ENCODE measurements at regions not wholly inside any gene's neighbourhood (a gene's known extent, or its start where the extent isn't known, plus 50 kb on each side); places are given as distances from the start of the nearest gene placed in this dataset.
"Not testable (repeated sequence)": the region's sequence is repeated elsewhere in the genome, so short reads cannot be mapped to it uniquely, and the experiment has no call there.

- DNase-seq (no peak), ATAC-seq (no peak)
- intact Hi-C loops (cut with DNase I), result no loop called here
Observed at GRCh38 chr9:118637681-118638080, 731.6 kb downstream of the BRINP1 start.

GRCh38 chr9:118640836-118641560 lies 728.2 kb downstream of the BRINP1 start:
- DNase-seq (no peak), ATAC-seq (peak; percentile 67 to 95)
- intact Hi-C loops (cut with DNase I), result no loop called here

GRCh38 chr9:118643118-118643517 lies 726.1 kb downstream of the BRINP1 start:
- no peak for DNase-seq
- no peak for ATAC-seq
- intact Hi-C loops (cut with DNase I), result no loop called here

- intact Hi-C loops (cut with DNase I), result no loop called here
- ATAC-seq (no peak), DNase-seq (no peak)
Observed at GRCh38 chr9:118644066-118644465, 725.2 kb downstream of the BRINP1 start.

DNA sequence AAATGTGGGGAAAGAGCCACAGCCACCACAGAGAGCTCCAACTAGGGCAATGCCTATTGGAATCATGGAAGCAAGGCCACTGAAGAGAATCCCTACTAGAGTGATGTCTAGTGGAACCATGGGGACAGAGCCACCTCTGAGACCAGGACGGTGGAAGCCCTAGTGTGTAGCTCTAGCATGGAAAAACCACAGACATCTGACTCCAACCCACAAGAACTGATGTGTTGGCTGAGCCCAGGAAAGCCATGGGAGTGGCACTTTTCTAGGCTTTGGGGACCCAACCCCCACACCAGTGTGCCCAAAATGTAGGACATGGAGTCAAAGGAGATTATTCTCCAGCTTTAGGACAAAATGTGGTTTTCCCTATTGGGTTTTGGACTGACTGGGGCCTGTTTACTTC lies 721.9 kb downstream of the BRINP1 start:
- no peak for DNase-seq
- ATAC-seq, result no peak
- intact Hi-C loops (cut with DNase I), result no loop called here

DNA sequence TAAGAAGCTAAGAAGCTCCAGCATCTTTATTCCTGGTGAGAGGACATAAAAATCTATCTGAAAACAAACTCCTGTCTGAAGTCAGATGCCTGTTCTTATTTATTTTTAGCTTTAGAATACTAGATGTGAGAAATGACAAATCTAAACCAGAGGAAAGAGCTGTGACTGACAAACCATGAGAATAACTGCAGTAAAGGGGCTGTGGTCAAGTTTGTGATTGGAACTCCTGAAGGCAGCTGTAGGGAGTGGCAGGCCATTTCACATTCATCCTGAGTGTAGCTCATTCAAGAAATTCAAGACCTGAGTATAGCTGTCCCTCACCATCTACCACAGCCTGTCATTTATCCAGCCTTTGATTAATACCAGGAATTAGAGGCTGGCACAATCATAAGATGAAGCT lies 718.8 kb downstream of the BRINP1 start:
- DNase-seq (no peak), ATAC-seq (no peak)
- intact Hi-C loops (cut with DNase I), result no loop called here

- intact Hi-C loops (cut with DNase I), result no loop called here
- ATAC-seq, result no peak
- no peak for DNase-seq
Observed at GRCh38 chr9:118651511-118651910, 717.7 kb downstream of the BRINP1 start.

DNA sequence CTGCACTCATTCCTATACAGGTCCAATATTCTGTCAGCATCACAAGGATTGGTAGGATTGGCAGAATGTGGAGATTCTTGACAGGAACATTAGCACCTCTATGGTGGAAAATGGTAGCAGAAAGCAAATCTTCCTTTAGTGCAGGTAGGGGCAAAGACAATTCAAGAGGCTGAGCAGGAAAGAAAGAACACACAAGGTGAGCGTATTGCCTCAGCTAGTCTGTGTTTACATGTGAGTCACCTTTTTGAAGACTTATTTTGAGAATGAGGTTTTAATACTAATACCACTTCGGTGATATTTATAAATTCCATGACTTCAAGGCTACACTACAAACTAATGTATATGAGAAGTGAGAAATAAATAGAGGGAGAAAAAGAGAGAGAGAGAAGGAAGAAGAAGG lies 717.0 kb downstream of the BRINP1 start:
- ATAC-seq (no peak), DNase-seq (no peak)
- intact Hi-C loops (cut with DNase I), result no loop called here

- intact Hi-C loops (cut with DNase I), result no loop called here
- ATAC-seq, result no peak
Observed at GRCh38 chr9:118652912-118653311, 716.3 kb downstream of the BRINP1 start.

DNA sequence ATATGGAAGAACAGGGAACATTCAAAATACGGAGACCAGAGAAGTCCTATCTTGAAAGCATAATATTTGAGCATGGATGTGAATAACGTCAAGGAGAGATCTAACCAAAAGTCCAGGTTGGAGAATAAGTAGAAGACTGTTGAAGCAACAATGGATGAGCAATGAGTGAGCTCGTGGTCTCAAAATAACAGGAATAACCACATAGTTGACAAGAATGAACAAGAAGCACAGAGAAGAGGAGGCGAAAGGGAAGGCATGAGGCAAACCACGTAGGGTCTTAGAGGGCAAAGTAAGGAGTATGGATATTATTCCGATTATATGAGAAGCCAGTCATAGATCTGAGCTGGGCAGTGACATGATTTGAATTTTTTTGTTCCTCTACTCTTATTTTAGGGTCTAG lies 710.2 kb downstream of the BRINP1 start:
- no peak for DNase-seq
- intact Hi-C loops (cut with DNase I), result no loop called here
- no peak for ATAC-seq

More at GRCh38 chr9:118652912-118653311, 716.3 kb downstream of the BRINP1 start:
- no peak for DNase-seq

- intact Hi-C loops (cut with DNase I), result no loop called here
- DNase-seq (no peak), ATAC-seq (no peak)
Observed at GRCh38 chr9:118665226-118665919, 703.9 kb downstream of the BRINP1 start.

DNA sequence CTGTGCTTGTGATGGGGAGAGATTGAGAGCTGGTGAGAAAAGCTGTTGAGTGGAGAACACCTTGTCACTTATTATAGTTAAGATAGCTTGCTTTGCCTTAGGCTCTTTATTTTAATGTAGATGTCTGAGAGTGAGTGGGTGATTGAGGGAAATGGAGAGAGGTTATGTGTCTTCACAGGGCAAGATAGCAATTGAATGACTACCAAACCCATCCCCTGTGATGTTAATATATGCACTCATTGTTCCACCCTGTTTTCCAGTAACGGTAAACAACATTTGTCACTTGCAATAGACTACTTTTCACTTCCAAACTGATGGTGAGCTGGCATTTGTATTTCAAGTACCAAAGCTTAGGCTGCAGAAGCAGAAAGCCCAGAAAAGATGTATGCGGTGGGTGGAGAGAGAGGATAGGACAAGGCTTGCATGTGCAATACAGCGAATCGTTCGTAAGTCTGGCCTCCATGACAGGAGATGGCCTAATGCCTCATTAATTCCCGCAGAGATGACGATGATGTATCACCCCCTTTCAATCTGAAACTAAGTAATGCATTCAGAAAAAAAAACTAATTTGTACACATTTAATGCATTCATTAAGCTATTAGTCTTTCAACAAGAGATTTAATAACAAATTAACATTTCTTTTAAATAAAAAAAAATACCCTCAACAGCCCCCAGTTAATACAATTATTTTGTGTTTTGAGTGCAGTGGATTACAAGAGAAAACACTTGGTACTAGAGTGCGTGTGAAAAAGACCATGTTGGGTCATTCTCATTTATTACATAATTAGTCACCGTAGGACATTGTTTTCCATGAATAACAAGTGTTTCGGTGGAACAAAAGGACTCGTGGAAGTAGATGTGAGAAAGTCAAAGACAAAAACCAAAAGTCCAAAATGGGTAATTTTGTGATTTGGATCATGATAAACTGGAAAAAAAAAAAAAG lies 699.0 kb downstream of the BRINP1 start:
- no peak for ATAC-seq
- no peak for DNase-seq
- intact Hi-C loops (cut with DNase I), result no loop called here

- DNase-seq (no peak), ATAC-seq (no peak)
- intact Hi-C loops (cut with DNase I), result no loop called here
Observed at GRCh38 chr9:118674942-118675341, 694.3 kb downstream of the BRINP1 start.

- intact Hi-C loops (cut with DNase I); DNase-seq; ATAC-seq: not testable (repeated sequence)
Observed at GRCh38 chr9:118677936-118678653, 691.1 kb downstream of the BRINP1 start.

DNA sequence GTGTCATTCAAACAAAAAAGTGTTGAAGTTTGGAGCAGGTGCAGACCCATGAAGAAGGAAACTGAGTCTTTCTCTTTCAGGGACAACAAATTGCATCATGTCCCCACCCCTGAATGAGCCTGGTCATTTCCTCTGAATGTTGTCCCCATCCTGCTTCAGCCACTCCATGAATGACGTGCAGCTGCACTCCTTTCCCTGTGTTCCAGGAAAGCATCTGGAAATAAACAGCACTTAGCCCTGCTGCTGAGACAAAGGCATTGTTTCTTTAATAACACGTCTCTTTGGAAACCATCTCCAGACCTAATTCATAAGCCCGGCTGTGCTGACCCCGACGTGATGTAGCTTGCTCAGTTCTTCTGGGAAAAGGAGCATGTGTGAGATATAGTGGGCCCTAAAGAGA lies 682.3 kb downstream of the BRINP1 start:
- no peak for ATAC-seq
- no peak for DNase-seq
- intact Hi-C loops (cut with DNase I), result no loop called here

DNA sequence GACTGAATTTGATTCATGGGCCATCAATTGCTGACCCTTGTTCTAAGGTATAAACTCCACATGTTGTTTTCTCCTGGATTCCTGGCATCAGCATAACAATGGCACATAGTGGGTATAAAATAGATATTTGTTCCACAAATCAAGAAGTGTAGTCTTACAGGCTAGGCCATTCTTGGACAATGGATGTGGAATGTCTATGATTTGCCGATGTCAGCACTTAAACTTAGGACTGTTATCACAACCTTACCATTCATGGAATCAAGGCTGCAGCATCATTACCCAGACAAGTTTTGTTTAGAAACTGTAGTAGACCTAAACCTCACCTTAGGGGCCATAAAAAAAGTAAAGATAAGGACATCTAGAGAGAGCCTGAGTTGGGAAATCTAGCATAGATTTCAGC lies 680.0 kb downstream of the BRINP1 start:
- intact Hi-C loops (cut with DNase I), result no loop called here
- DNase-seq, result no peak
- no peak for ATAC-seq

DNA sequence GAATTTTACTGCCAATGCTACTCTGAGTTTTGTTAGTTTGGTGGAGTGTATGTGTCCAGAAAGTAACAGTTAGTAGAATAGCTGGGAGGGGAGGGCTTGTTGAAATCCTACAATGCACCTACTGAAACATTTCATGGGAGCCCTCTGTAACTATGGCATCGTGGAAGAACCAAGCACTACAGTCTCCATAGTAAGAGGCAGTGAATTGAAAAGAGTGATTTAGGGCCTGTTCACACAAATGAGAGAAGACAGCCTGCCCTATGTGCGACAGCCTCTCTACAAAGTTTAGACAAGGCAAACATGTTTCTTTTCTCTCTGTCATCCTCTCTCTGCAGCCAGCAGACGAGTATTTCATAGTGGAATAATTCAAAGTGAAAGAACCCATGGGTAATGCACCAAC lies 676.6 kb downstream of the BRINP1 start:
- ATAC-seq, result no peak
- no peak for DNase-seq
- intact Hi-C loops (cut with DNase I), result no loop called here

GRCh38 chr9:118693645-118694044 lies 675.6 kb downstream of the BRINP1 start:
- intact Hi-C loops (cut with DNase I), result no loop called here
- DNase-seq (no peak), ATAC-seq (no peak)

- DNase-seq; intact Hi-C loops (cut with DNase I); ATAC-seq: not testable (repeated sequence)
Observed at GRCh38 chr9:118695249-118695648, 674.0 kb downstream of the BRINP1 start.
